ENCODE measurements at regions not wholly inside any gene's neighbourhood (a gene's known extent, or its start where the extent isn't known, plus 50 kb on each side); places are given as distances from the start of the nearest gene placed in this dataset.

- no peak for DNase-seq (ENCODE audit: extremely low read depth, low read depth)
- no peak for TF ChIP-seq CTCF (IDR thresholded peaks at IDR 0.05; ENCODE audit: low read depth, low read length)
These were observed 514.2 kb upstream of the MGMT start for GRCh38 chr10:128952856-128953255.

GRCh38 chr10:128956149-128956548 lies 510.9 kb upstream of the MGMT start:
- no peak for DNase-seq (ENCODE audit: extremely low read depth, low read depth)
- no peak for TF ChIP-seq CTCF (IDR thresholded peaks at IDR 0.05; ENCODE audit: low read depth, low read length)

- no peak for DNase-seq (ENCODE audit: extremely low read depth, low read depth)
- TF ChIP-seq CTCF (IDR thresholded peaks at IDR 0.05; ENCODE audit: low read depth, low read length), result no peak
These were observed 509.8 kb upstream of the MGMT start for GRCh38 chr10:128957221-128957620.

GRCh38 chr10:128958834-128959690 lies 508.0 kb upstream of the MGMT start:
- no peak for DNase-seq (ENCODE audit: extremely low read depth, low read depth)
- TF ChIP-seq CTCF (IDR thresholded peaks at IDR 0.05; ENCODE audit: low read depth, low read length), result no peak

- no peak for TF ChIP-seq CTCF (IDR thresholded peaks at IDR 0.05; ENCODE audit: low read depth, low read length)
- DNase-seq (ENCODE audit: extremely low read depth, low read depth), result no peak
These were observed 507.3 kb upstream of the MGMT start for GRCh38 chr10:128959746-128960145.

GRCh38 chr10:128960517-128960916 lies 506.5 kb upstream of the MGMT start:
- TF ChIP-seq CTCF (IDR thresholded peaks at IDR 0.05; ENCODE audit: low read depth, low read length), result no peak
- no peak for DNase-seq (ENCODE audit: extremely low read depth, low read depth)

- DNase-seq (ENCODE audit: extremely low read depth, low read depth), result no peak
- TF ChIP-seq CTCF (IDR thresholded peaks at IDR 0.05; ENCODE audit: low read depth, low read length), result no peak
These were observed 504.9 kb upstream of the MGMT start for GRCh38 chr10:128962182-128962581.
